OCI-LY1 (cell line): ENCODE measurements at regions not wholly inside any gene's neighbourhood (a gene's known extent, or its start where the extent isn't known, plus 50 kb on each side); places are given as distances from the start of the nearest gene placed in this dataset.

ENCODE experiments used
- H2AFZ ChIP-seq: fragments of 200-600 bp; sonication (generic), shearing (Covaris generic); 2 replicates; pipeline ENCODE4 v1.6.0; 2014; ENCODE audit warnings: antibody characterized with exemption, mild to moderate bottlenecking, low read length
- H3F3A ChIP-seq: fragments of 200-600 bp; sonication (generic), shearing (Covaris generic); 2 replicates; pipeline ENCODE4 v1.6.0; 2014; ENCODE audit warnings: mild to moderate bottlenecking, antibody characterized with exemption, low read length, moderate library complexity; ENCODE audit not compliant: insufficient read depth
- H3K27ac ChIP-seq: fragments of 200-600 bp; sonication (generic); 2 replicates; pipeline ENCODE4 v1.5.1; 2014; ENCODE audit warnings: low read length, mixed run types, mild to moderate bottlenecking, low read depth; ENCODE audit not compliant: poor library complexity, severe bottlenecking
- H3K27me3 ChIP-seq: fragments of 200-600 bp; sonication (generic); 2 replicates; pipeline ENCODE4 v1.6.0; 2014; ENCODE audit warnings: antibody characterized with exemption, mild to moderate bottlenecking, low read length, moderate library complexity; ENCODE audit not compliant: insufficient read depth
- H3K36me3 ChIP-seq: fragments of 200-600 bp; sonication (generic); 2 replicates; pipeline ENCODE4 v1.6.1; 2014; ENCODE audit warnings: mild to moderate bottlenecking, antibody characterized with exemption, low read length, moderate library complexity, mixed read lengths; ENCODE audit not compliant: insufficient read depth
- H3K4me1 ChIP-seq: fragments of 200-600 bp; sonication (generic); 2 replicates; pipeline ENCODE4 v1.5.1; 2014; ENCODE audit warnings: mild to moderate bottlenecking, low read length, moderate library complexity; ENCODE audit not compliant: insufficient read depth, severe bottlenecking
- H3K4me2 ChIP-seq: fragments of 200-600 bp; sonication (generic), shearing (Covaris generic); 2 replicates; pipeline ENCODE4 v1.6.1; 2014; ENCODE audit warnings: low read length
- H3K4me3 ChIP-seq: fragments of 200-600 bp; sonication (generic); 2 replicates; pipeline ENCODE4 v1.5.1; 2014; ENCODE audit warnings: low read length, low read depth, mild to moderate bottlenecking, mixed read lengths; ENCODE audit not compliant: poor library complexity, severe bottlenecking
- H3K79me2 ChIP-seq: fragments of 200-600 bp; shearing (Covaris generic); 2 replicates; pipeline ENCODE4 v1.6.1; 2016; ENCODE audit warnings: mixed run types, low read length, mixed read lengths; ENCODE audit not compliant: insufficient read depth
- H3K9ac ChIP-seq: fragments of 200-600 bp; sonication (generic), shearing (Covaris generic); 2 replicates; pipeline ENCODE4 v1.6.1; 2014; ENCODE audit warnings: mild to moderate bottlenecking, low read length, mixed read lengths
- H3K9me2 ChIP-seq: fragments of 200-600 bp; sonication (generic), shearing (Covaris generic); 2 replicates; pipeline ENCODE4 v1.6.1; 2014; ENCODE audit warnings: low read depth, mild to moderate bottlenecking, low read length, mixed read lengths
- H3K9me3 ChIP-seq: fragments of 200-600 bp; shearing (Covaris generic); 2 replicates; pipeline ENCODE4 v1.6.1; 2014; ENCODE audit warnings: low read length, mixed read lengths
- H4K20me1 ChIP-seq: fragments of 200-600 bp; sonication (generic), shearing (Covaris generic); 2 replicates; pipeline ENCODE4 v1.6.0; 2016; ENCODE audit warnings: mild to moderate bottlenecking, low read length; ENCODE audit not compliant: insufficient read depth
- EZH2 ChIP-seq: fragments of 200-600 bp; sonication (generic), shearing (Covaris generic); IDR thresholded peaks from 2 replicates; pipeline ENCODE4 v1.8.0; 2017; ENCODE audit warnings: borderline replicate concordance, mixed run types, mild to moderate bottlenecking, antibody characterized with exemption, low read length, moderate library complexity, mixed read lengths
- TF ChIP-seq, protein P1 (sequence below): fragments of 200-600 bp; sonication (generic), shearing (Covaris generic); IDR thresholded peaks from 2 replicates; pipeline ENCODE4 v1.5.1; 2017; ENCODE audit warnings: mild to moderate bottlenecking, antibody characterized with exemption, low read length, moderate library complexity, mixed read lengths

DNA sequence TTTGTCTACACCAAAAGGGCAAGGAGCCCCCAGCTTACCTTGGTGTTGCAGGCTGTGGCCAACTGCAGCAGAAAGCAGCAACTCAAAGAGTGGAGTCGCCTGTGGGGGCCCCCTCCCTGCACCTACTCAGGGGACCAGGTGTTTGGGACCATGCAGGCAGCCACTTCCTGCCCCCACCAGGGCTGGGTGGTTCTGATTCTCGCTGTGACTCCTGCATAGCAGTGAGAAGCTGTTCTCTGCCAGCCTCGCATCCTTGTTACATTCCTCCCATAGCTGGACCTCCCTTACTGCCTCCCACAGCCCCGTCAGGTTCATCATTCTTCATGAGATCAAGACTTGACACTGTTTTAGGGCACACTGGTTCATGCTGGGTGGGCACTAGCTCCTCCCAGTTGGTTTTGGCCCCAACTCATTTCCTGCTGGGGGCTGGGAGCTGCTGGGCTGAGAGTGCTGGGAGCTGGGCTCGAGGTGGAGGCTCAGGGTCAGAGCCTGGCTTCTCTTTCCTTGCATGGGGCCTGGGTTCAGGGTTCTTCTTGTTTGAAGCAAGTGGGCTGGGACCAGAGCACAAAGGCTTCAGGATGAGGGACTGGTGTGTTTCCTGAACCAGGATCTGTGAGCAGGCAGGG lies 146.9 kb upstream of the C1orf174 start:
- Histone ChIP-seq H3K4me2 (peak overlapping the region; percentile 88), H3K9ac (peak overlapping the region; percentile 87), H3K27me3 (no peaks in the 10 kb centered on the region), H3K79me2 (no peaks in the 10 kb centered on the region), H3K27ac (peak overlapping the region; percentile 97), H3K9me3 (no peaks in the 10 kb centered on the region), H3F3A (peaks cover 8% of the 10 kb centered on the region), H3K36me3 (no peaks in the 10 kb centered on the region), H3K4me1 (peaks cover 88% of the 10 kb centered on the region), H4K20me1 (no peaks in the 10 kb centered on the region), H2AFZ (no peak overlapping the region), H3K4me3 (peak overlapping the region; percentile 59), H3K9me2 (no peaks in the 10 kb centered on the region)
- TF ChIP-seq, protein P1, sequence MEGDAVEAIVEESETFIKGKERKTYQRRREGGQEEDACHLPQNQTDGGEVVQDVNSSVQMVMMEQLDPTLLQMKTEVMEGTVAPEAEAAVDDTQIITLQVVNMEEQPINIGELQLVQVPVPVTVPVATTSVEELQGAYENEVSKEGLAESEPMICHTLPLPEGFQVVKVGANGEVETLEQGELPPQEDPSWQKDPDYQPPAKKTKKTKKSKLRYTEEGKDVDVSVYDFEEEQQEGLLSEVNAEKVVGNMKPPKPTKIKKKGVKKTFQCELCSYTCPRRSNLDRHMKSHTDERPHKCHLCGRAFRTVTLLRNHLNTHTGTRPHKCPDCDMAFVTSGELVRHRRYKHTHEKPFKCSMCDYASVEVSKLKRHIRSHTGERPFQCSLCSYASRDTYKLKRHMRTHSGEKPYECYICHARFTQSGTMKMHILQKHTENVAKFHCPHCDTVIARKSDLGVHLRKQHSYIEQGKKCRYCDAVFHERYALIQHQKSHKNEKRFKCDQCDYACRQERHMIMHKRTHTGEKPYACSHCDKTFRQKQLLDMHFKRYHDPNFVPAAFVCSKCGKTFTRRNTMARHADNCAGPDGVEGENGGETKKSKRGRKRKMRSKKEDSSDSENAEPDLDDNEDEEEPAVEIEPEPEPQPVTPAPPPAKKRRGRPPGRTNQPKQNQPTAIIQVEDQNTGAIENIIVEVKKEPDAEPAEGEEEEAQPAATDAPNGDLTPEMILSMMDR: no peak
- no peak for TF ChIP-seq EZH2

DNA sequence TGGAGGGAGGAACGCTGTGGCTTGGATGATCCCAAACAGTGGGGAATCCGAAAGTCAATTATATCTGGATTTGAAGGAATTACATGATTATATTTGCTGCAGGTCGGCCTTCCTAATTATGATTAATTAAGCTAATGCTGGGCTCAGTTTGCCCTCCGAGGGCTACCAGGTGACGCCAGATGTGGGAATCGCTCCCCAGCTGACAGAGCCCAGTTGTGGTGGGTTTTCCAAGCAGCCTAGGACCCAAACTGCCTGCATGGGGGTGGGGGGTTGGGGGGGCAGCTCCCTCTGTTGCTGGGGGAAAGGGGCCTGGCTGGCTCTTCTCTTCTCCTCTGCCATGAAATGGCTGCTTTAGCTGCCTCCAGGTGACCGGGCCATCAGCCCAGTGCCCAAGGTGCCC lies 147.6 kb upstream of the C1orf174 start:
- TF ChIP-seq EZH2: no peak
- TF ChIP-seq, protein P1: no peak
- Histone ChIP-seq H3K27me3 (no peaks in the 10 kb centered on the region), H2AFZ (no peak overlapping the region), H3K79me2 (no peaks in the 10 kb centered on the region), H3K27ac (peak overlapping the region; percentile 97), H3K4me1 (peaks cover 92% of the 10 kb centered on the region), H3K9me3 (no peaks in the 10 kb centered on the region), H3K4me3 (peak overlapping the region; percentile 59), H4K20me1 (no peaks in the 10 kb centered on the region), H3F3A (peaks cover 8% of the 10 kb centered on the region), H3K4me2 (peak overlapping the region; percentile 88), H3K9me2 (no peaks in the 10 kb centered on the region), H3K36me3 (no peaks in the 10 kb centered on the region), H3K9ac (peak overlapping the region; percentile 87)

DNA sequence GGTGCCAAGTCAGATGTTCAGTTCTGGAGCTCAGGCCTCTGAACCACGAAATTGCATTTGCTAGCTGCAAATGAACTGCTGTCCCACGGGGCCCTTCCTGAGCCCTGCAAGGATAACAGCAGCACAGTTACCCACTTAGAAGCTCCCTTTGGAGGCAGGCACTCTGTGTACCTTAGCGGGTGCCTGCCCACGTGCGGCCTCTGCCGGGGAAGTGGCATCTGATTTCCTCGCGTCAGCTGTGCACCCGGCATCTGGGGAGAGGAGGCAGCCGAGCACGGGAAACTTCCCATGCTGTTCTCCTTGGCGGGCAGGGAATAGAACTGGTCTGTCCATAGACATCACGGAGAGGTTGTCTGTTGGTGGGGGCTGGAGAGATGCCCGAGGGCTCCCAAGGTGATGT lies 148.0 kb upstream of the C1orf174 start:
- TF ChIP-seq, protein P1: peak; percentile 51
- TF ChIP-seq EZH2: no peak
- Histone ChIP-seq H3K4me2 (peak overlapping the region; percentile 88), H3K36me3 (no peaks in the 10 kb centered on the region), H3K79me2 (no peaks in the 10 kb centered on the region), H3K9me2 (no peaks in the 10 kb centered on the region), H3K9ac (peak overlapping the region; percentile 87), H4K20me1 (no peaks in the 10 kb centered on the region), H3K9me3 (no peaks in the 10 kb centered on the region), H3K4me3 (peak overlapping the region; percentile 59), H3K4me1 (peaks cover 94% of the 10 kb centered on the region), H2AFZ (no peak overlapping the region), H3F3A (peaks cover 8% of the 10 kb centered on the region), H3K27me3 (no peaks in the 10 kb centered on the region), H3K27ac (peak overlapping the region; percentile 97)
